Stimulated activated CD4-positive, alpha-beta T cell treated with anti-CD3 and anti-CD28 coated beads, Interleukin-2, amount 100 ng/mL, for 4 hours (primary cell): ENCODE measurements at regions not wholly inside any gene's neighbourhood (a gene's known extent, or its start where the extent isn't known, plus 50 kb on each side); places are given as distances from the start of the nearest gene placed in this dataset.

Experiments
- DNase-seq: peaks from one replicate; pipeline ENCODE4 v3.0.0-alpha.2; 2020; ENCODE audit warnings: low read depth

DNA sequence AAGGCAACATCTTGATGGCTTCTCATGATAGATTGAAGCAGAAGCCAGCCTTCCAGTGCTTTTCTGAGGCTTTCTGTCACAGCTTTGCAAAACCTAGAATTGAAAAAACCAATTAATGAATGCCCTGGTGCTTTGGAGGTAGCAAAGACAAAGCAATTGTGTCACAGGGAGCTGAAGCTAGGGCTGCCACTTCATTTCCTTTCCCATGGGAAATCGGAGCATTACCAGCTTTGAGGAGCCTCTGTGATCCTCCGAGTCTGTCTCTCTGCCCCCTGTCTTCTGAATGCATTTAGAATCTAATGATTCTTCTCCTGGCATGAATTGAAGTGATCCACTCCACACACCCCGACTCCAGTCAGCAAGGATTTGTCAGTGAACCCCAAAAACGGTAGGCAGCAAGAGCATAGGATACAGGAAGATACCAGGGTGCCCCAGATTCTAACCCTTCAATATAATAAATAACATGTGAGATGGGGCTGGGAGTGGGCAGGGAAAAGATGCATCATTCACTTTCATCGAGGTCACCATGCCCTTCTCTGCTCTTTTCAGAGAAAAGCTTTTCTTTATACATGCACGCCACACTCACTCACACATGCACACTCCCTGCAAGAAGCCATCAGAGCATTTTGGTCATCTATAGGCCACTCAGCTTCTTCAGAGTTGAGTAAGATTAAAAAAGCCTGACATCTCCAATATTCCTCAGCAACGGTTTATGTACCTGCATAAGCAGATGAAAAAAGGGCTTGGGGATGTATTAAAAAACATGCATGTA lies 247.7 kb upstream of the ZNF462 start:
- DNase-seq, result no peak

GRCh38 chr9:106616026-106616425 lies 246.9 kb upstream of the ZNF462 start:
- no peak for DNase-seq

GRCh38 chr9:106616851-106617345 lies 246.1 kb upstream of the ZNF462 start:
- no peak for DNase-seq

- no peak for DNase-seq
Observed at GRCh38 chr9:106619211-106619610, 243.8 kb upstream of the ZNF462 start.

GRCh38 chr9:106620081-106620480 lies 242.9 kb upstream of the ZNF462 start:
- DNase-seq, result no peak

GRCh38 chr9:106620866-106621265 lies 242.1 kb upstream of the ZNF462 start:
- DNase-seq, result no peak

DNA sequence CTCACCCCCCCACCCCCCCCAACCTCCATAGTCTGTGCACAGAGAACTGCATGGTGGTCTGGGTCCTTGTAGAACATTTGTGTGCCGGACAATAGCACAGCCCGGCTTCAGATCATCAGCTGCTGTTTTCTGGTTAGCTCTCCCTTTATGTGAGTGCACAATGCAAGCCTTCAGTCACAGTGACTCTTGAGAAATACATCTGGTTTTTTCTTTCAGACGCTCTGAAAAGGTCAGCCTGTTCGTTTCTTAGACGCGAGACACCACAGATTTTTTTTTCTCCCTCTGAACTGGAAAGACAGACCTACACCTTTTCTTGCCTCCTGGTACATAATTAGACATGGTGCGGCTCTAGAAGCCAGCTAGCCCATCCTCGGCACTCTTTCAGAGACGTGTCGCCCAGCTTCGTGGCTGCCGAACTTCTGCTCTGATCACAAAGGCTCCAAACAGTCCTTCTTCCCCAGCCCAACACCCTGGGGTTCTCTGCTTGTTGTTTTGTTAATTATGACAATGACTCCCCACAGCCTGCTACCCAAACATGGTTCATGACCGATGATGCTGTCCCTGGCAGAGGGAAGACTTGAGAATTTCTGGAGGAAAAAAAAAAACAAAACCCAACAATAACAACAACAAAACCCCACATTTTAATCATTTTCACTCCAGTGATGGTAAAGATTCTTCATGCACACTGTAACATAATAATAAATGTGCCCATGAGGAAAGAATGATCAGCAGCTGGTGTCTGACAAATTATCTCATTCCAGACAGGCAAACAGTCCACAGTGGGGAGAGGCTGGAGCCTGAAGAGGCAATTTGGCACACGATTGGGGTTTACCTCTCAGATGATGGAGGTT lies 241.4 kb upstream of the ZNF462 start:
- no peak for DNase-seq

DNA sequence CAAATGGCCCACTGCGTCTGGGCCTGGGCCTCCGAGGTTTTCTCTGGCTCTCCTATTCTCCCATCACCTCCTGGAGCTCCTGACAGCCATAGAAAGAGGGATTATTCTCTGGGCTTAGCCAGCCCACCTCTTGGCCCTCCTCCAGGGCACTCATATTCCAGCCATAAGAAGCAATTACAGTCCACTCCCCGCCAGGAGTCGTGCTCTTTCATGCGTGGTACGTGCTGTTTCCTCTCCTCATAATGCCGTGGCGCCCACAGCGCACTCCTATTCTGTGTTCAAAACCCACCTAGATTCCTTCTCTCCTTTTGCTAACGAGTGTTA lies 240.8 kb upstream of the ZNF462 start:
- no peak for DNase-seq

- DNase-seq, result no peak
Observed at GRCh38 chr9:106623558-106623957, 239.4 kb upstream of the ZNF462 start.

GRCh38 chr9:106625259-106625789 lies 237.6 kb upstream of the ZNF462 start:
- no peak for DNase-seq

DNA sequence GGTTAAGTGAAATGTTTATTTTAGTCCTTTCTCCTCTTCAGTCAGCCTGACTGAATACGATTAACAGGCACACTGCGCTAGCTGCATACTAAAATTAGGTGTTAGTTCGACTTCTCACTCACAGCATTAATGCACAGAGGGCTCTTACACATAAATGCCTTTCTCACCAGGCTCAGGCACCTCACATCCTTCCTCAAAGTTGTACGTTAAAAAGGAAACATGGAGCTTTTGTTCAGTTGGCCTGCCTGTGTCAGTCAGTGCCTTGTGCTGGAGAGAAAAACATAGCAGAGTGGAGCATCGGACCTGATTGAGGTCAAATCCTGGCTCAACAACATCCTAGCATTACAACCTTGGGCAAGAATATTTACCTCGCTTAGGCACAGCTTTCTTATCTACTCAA lies 236.0 kb upstream of the ZNF462 start:
- DNase-seq, result no peak

DNA sequence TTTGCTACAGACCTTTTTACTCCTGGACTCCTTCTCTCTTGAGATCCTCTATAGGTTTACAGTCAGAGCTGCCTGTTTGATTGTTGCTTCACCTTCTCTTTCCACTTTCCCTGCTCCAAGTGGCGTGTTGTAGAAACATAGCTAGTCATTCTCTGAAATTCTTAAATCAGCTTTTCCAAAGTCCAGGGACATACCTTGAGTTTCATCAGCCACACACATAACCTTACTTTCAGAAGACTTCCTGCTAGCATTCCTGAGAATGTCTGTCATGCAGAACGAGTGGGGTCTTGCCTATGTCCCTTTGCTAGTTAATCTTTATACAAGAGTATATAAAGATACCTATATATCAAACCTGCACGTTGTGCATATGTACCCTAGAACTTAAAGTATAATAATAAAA lies 230.3 kb upstream of the ZNF462 start:
- DNase-seq, result no peak

DNA sequence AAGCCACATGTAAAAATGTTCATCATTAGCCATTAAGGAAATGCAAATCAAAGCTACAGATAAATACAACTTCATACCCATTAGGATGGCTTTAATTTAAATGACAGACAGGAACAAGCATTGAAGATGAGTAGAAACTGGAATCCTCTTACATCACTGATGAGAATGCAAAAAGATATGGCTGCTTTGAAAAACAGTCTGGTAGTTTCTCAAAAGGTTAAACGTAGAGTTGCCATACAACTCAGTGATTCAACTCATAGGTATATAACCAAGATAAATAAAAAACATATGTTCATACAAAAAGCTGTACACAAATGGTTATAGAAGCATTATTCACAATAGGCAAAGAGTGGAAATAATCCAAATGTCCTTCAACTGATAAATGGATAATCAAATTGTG lies 228.8 kb upstream of the ZNF462 start:
- DNase-seq, result no peak

DNA sequence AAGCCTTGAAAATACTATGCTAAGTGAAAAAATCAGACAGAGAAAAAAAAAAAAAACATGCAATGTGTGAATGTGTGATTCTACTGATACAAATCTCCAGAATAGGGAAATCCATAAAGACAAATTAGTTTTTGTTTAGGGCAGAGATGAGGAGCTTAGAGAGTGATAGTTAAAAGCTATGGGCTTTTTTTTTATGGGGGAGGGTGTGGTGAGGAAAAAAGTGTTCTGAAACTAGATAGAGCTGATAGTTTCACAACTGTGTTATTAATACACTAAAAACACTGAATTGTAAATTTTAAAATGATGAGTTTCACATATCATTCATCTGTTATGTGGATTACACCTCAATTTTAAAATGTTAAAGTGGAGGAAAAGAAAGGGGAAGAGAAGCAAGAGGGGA lies 228.3 kb upstream of the ZNF462 start:
- no peak for DNase-seq

DNA sequence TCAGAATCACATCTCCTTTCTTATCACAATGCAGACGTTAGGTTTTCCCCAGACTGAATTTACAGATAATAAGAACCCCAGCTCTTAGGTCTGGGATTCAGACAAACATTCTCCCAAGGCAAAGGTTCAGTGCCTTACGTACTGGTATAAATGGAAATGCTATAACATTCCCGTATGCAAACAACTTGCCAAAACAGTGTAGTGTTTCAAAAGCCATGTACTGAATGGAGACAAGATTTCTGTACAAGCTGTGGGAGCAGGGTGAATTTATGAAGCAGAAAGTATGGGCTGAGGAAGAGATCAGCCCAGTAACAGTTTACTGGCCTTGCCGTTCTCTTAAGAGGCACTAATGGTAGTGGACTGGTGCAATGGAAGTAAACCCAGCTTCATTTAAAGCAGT lies 225.5 kb upstream of the ZNF462 start:
- DNase-seq, result no peak

DNA sequence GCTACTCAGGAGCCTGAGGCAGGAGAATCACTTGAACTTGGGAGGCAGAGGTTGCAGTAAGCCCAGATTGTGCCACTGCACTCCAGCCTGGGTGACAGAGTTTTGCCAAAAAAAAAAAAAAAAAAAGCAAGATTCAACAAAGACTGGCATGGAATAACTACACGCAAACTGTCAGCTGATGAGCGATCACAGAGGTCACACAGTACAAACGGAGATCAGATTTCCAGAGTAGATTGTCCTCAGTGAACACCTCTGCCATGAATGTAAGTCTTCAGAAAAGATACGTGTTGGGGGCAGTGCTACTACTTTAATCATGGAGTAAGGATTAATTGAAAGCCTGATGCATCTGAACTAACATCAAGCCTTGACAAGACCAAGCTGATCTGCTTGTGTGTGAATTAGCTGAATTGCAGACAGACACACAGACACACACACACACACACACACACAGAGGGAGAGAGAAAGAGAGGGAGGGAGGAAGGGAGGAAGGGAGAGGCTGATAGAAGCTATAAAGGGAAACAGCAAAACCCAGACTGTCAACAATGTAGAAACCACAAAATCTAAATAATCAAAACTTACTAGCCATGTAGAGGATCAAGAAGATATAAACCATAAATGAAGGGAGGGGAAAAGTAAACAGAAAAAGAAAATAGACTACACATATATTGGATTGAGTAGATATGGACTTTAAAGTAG lies 222.9 kb upstream of the ZNF462 start:
- DNase-seq, result no peak

GRCh38 chr9:106643211-106643930 lies 219.6 kb upstream of the ZNF462 start:
- no peak for DNase-seq

- no peak for DNase-seq
Observed at GRCh38 chr9:106644661-106645060, 218.3 kb upstream of the ZNF462 start.

DNA sequence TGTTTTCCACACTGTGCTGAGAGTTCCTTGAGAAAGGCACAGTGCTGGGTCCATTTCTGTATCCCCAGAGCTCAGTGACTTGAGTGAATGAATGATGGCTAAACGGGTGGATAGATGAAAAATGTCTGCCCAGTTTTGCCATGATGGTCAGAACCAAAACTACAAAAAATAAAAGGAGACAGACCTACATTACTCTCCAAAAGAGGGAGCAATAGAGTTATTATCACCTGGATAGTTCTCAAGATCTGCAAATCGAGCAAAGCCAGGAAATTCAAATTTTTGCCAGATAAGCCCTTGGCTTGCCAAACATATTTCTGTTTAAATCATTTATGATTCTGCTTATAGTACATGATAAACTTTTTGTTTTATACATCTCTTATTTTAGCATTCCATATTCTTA lies 214.2 kb upstream of the ZNF462 start:
- DNase-seq, result no peak

DNA sequence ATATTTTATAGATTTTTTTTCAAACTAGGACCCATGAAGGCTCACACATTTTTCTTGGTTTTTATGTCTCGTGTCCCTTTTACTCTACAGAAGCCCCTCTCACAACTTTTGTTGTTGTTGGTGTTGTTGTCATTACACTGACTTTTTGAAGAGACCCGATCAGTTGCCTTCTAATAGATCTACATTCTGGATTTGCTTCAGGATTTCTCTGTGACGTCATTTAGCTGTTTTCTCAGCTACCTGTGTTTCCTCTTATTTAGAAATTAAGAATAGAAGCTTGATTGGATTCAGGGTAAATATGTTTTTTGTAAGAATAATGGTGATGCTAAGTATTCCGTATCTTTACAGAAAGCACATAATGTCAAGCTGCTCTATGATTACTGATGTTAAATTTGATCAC lies 213.3 kb upstream of the ZNF462 start:
- DNase-seq, result no peak

DNA sequence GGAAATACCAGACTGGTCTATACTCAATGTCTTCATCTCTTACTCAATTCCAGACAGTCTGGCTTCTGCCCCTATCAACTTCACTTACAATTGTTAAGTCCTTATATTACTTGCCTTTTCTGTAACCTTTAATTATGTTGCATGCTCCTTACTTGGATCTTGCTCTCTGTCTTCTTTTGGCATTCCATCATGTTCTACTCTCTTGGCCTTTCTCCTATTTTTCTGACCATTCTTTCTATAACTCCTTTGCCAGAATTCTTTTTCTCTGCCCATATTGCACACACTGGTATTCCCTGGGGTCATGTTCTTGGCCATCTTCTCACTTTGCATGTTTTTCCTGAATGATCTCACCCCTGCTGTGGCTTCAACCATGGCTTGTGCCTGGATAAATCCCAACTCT lies 209.8 kb upstream of the ZNF462 start:
- DNase-seq, result no peak

DNA sequence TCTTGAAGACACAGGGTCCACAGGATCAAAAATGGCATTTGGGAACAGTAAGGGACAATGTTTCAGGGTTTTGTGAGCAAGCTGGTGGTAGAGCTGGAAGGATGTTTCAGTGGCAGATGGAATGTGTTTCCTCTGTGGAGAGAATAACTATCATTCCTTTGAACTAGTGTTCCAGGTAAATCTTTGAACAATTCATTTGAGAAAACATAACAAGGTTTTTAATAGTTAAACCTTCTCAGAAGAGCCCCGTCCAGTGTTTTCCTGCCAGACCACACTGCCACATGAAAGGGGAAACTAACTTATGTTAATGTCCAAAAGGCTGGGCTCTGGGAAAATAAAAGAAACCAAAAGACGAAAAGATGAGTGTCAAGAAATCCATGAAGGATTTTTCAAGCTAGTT lies 207.0 kb upstream of the ZNF462 start:
- DNase-seq, result no peak
